ENCODE measurements at regions not wholly inside any gene's neighbourhood (a gene's known extent, or its start where the extent isn't known, plus 50 kb on each side); places are given as distances from the start of the nearest gene placed in this dataset.

DNA sequence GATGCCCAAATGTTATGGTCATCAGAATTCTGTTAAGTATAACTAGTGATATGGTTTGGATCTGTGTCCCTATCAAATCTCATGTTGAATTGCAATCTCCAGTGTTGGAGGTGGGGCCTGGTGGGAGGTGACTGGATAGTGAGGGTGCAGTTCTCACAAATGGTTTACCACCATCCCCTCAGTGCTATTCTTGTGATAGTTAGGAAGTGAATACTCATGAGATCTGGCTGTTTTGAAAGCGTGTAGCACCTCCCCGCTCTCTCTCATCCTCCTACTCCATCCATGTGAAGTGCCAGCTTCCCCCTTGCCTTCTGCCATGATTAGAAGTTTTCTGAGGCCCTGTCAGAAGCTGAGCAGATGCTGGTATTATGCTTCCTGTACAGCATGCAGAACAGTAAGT lies 359.5 kb downstream of the TMEM167A start:
- TF ChIP-seq, protein P1, sequence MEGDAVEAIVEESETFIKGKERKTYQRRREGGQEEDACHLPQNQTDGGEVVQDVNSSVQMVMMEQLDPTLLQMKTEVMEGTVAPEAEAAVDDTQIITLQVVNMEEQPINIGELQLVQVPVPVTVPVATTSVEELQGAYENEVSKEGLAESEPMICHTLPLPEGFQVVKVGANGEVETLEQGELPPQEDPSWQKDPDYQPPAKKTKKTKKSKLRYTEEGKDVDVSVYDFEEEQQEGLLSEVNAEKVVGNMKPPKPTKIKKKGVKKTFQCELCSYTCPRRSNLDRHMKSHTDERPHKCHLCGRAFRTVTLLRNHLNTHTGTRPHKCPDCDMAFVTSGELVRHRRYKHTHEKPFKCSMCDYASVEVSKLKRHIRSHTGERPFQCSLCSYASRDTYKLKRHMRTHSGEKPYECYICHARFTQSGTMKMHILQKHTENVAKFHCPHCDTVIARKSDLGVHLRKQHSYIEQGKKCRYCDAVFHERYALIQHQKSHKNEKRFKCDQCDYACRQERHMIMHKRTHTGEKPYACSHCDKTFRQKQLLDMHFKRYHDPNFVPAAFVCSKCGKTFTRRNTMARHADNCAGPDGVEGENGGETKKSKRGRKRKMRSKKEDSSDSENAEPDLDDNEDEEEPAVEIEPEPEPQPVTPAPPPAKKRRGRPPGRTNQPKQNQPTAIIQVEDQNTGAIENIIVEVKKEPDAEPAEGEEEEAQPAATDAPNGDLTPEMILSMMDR (IDR thresholded peaks at IDR 0.05; ENCODE audit: control extremely low read depth in 1 of 3, insufficient read depth in 1 of 3, low read depth in 1 of 3, low read length in 3 of 3) = no peak
- TF ChIP-seq POLR2AphosphoS5 (IDR thresholded peaks at IDR 0.05; ENCODE audit: low read depth, low read length) (no peak), BACH1 (IDR thresholded peaks at IDR 0.05; ENCODE audit: low read length) (no peak), RXRA (IDR thresholded peaks at IDR 0.05; ENCODE audit: insufficient read depth, low read depth, low read length) (no peak), CHD2 (IDR thresholded peaks at IDR 0.05; ENCODE audit: low read length) (no peak), TAF1 (IDR thresholded peaks at IDR 0.05; ENCODE audit: low read depth, low read length) (no peak), ZNF274 (IDR thresholded peaks at IDR 0.05; ENCODE audit: borderline replicate concordance, extremely low read depth, low read length) (no peak), MAFK (IDR thresholded peaks at IDR 0.05; ENCODE audit: low read depth, low read length) (no peak)
- TF ChIP-seq, protein P2, sequence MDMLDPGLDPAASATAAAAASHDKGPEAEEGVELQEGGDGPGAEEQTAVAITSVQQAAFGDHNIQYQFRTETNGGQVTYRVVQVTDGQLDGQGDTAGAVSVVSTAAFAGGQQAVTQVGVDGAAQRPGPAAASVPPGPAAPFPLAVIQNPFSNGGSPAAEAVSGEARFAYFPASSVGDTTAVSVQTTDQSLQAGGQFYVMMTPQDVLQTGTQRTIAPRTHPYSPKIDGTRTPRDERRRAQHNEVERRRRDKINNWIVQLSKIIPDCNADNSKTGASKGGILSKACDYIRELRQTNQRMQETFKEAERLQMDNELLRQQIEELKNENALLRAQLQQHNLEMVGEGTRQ (IDR thresholded peaks at IDR 0.05; ENCODE audit: low read length) = no peak

Data from H1 (cell line).